ENCODE measurements at regions not wholly inside any gene's neighbourhood (a gene's known extent, or its start where the extent isn't known, plus 50 kb on each side); places are given as distances from the start of the nearest gene placed in this dataset.

DNA sequence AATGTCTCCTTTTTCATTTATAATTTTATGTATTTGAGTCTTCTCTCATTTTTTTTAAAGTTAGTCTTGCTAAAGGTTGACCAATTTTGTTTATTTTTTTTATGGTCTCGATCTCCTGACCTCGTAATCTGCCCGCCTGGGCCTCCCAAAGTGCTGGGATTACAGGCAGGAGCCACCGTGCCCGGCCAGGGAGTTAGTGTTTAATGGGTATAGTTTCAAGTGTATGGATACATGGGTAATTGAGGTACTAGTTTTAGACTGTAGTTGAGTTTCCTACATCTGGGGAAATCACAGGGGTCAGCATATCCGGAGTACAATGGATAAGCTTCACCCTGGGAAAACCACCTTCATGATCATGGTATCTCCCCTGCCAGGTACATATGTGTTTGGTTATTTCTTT is 267.3 kb upstream of the KCND2 start:
- TF ChIP-seq, protein P1, sequence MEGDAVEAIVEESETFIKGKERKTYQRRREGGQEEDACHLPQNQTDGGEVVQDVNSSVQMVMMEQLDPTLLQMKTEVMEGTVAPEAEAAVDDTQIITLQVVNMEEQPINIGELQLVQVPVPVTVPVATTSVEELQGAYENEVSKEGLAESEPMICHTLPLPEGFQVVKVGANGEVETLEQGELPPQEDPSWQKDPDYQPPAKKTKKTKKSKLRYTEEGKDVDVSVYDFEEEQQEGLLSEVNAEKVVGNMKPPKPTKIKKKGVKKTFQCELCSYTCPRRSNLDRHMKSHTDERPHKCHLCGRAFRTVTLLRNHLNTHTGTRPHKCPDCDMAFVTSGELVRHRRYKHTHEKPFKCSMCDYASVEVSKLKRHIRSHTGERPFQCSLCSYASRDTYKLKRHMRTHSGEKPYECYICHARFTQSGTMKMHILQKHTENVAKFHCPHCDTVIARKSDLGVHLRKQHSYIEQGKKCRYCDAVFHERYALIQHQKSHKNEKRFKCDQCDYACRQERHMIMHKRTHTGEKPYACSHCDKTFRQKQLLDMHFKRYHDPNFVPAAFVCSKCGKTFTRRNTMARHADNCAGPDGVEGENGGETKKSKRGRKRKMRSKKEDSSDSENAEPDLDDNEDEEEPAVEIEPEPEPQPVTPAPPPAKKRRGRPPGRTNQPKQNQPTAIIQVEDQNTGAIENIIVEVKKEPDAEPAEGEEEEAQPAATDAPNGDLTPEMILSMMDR (IDR thresholded peaks at IDR 0.05; ENCODE audit: low read depth, low read length, poor library complexity, severe bottlenecking), result no peak
- no peak for TF ChIP-seq EZH2phosphoT487 (IDR thresholded peaks at IDR 0.05; ENCODE audit: borderline replicate concordance, low read length)

All from DOHH2 (cell line).